A549 (cell line): ENCODE measurements at regions not wholly inside any gene's neighbourhood (a gene's known extent, or its start where the extent isn't known, plus 50 kb on each side); places are given as distances from the start of the nearest gene placed in this dataset.

Source experiments
- BHLHE40 ChIP-seq: IDR thresholded peaks from 2 replicates; pipeline ENCODE4 v1.6.1; 2012; ENCODE audit warnings: low read depth, low read length, inconsistent platforms
- CTCF ChIP-seq: fragments of >200 bp; sonication (Bioruptor Twin); formaldehyde crosslinking; IDR thresholded peaks from 3 replicates; pipeline ENCODE4 v1.5.1; 2016
- EP300 ChIP-seq, 2 experiments: fragments of >200 bp; sonication (Bioruptor Twin); formaldehyde crosslinking; IDR thresholded peaks; 2 replicates in 1 of 2; 3 replicates in 1 of 2; pipeline ENCODE4 v1.6.1; 2016 to 2017
- ESRRA ChIP-seq: fragments of 150-350 bp; IDR thresholded peaks from 2 replicates; pipeline ENCODE4 v1.6.1; 2014; ENCODE audit warnings: mild to moderate bottlenecking, low read length, borderline replicate concordance
- HDAC2 ChIP-seq: fragments of 200-600 bp; sonication (generic); IDR thresholded peaks from 2 replicates; pipeline ENCODE4 v1.6.1; 2016
- JUNB ChIP-seq: fragments of >200 bp; sonication (Bioruptor Twin); formaldehyde crosslinking; IDR thresholded peaks from 2 replicates; pipeline ENCODE4 v1.6.1; 2016
- MYC ChIP-seq: IDR thresholded peaks from 2 replicates; pipeline ENCODE4 v1.6.1; 2012; ENCODE audit warnings: mild to moderate bottlenecking, inconsistent platforms, low read length, improper control_type of control experiment, borderline replicate concordance
- PBX3 ChIP-seq: IDR thresholded peaks from 2 replicates; pipeline ENCODE4 v1.6.1; 2012
- POLR2A ChIP-seq: IDR thresholded peaks from 2 replicates; pipeline ENCODE4 v1.6.1; 2012; ENCODE audit warnings: mild to moderate bottlenecking, low read length
- RAD21 ChIP-seq, 2 experiments: fragments of >200 bp in 1 of 2; sonication (Bioruptor Twin) in 1 of 2; formaldehyde crosslinking in 1 of 2; IDR thresholded peaks in 1 of 2; conservative IDR thresholded peaks in 1 of 2; 2 replicates in 1 of 2; 3 replicates in 1 of 2; pipeline ENCODE4 v1.6.1; 2012 to 2018; ENCODE audit warnings: inconsistent platforms in 1 of 2
- RCOR1 ChIP-seq: fragments of 150-350 bp; IDR thresholded peaks from 2 replicates; pipeline ENCODE4 v1.6.1; 2014; ENCODE audit warnings: antibody characterized with exemption, low read length, low read depth
- REST ChIP-seq: fragments of 200-600 bp; sonication (generic); IDR thresholded peaks from 2 replicates; pipeline ENCODE4 v1.6.1; 2016; ENCODE audit warnings: antibody characterized with exemption, mild to moderate bottlenecking, moderate library complexity
- TFCP2L1 ChIP-seq: fragments of 250-450 bp; sonication (Bioruptor Pico); IDR thresholded peaks from 2 replicates; pipeline ENCODE4 v1.5.0; 2021; ENCODE audit warnings: mild to moderate bottlenecking
- TF ChIP-seq, protein P1 (sequence below): IDR thresholded peaks from 2 replicates; pipeline ENCODE4 v1.6.1; 2012

GRCh38 chr2:33666879-33667278, 67.8 kb upstream of the FAM98A start:
- TF ChIP-seq MYC (no peak), CTCF (no peak), POLR2A (no peak), PBX3 (no peak), ESRRA (no peak), TFCP2L1 (no peak), REST (no peak), JUNB (no peak), RAD21 (conservative IDR thresholded peaks at IDR 0.05 in 1 of 2, IDR thresholded peaks at IDR 0.05 in 1 of 2) (no peak), BHLHE40 (no peak), HDAC2 (no peak), EP300 (IDR thresholded peaks at IDR 0.05) (no peak), RCOR1 (no peak)
- TF ChIP-seq, protein P1, sequence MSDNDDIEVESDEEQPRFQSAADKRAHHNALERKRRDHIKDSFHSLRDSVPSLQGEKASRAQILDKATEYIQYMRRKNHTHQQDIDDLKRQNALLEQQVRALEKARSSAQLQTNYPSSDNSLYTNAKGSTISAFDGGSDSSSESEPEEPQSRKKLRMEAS, result no peak
